K562 (cell line): ENCODE measurements at regions not wholly inside any gene's neighbourhood (a gene's known extent, or its start where the extent isn't known, plus 50 kb on each side); places are given as distances from the start of the nearest gene placed in this dataset.

Experiments used
- CTCF ChIP-seq, 3 experiments: IDR thresholded peaks in 2 of 3; conservative IDR thresholded peaks in 1 of 3; 2 replicates each; pipeline ENCODE4 v1.5.1; 2011 to 2012; ENCODE audit warnings: low read length in 3 of 3, mild to moderate bottlenecking in 3 of 3, control low read depth in 2 of 3, improper control_type of control experiment in 1 of 3, inconsistent platforms in 1 of 3, low read depth in 1 of 3, mixed read lengths in 1 of 3, moderate library complexity in 1 of 3; ENCODE audit not compliant: insufficient read depth in 2 of 3
- MBD1 ChIP-seq: fragments of 250-450 bp; sonication (Bioruptor Pico); IDR thresholded peaks from 2 replicates; pipeline ENCODE4 v1.8.0; 2022; ENCODE audit warnings: inconsistent platforms
- ZNF717 ChIP-seq: fragments of 250-450 bp; sonication (Bioruptor Pico); IDR thresholded peaks from 2 replicates; pipeline ENCODE4 v1.5.0; 2021

GRCh38 chr6:105753620-105754211 lies 332.4 kb upstream of the PRDM1 start:
- no peak for TF ChIP-seq CTCF (IDR thresholded peaks at IDR 0.05 in 2 of 3, conservative IDR thresholded peaks at IDR 0.05 in 1 of 3; ENCODE audit: insufficient read depth in 2 of 3, low read depth in 1 of 3, low read length in 3 of 3)
- TF ChIP-seq MBD1, result no peak
- TF ChIP-seq ZNF717 (CRISPR knock-in tag), result no peak
